IPS DF 6.9 (cell line): ENCODE measurements at regions not wholly inside any gene's neighbourhood (a gene's known extent, or its start where the extent isn't known, plus 50 kb on each side); places are given as distances from the start of the nearest gene placed in this dataset.

Experiments
- DNase-seq: peaks from one replicate; pipeline ENCODE4 v3.0.0-alpha.2; 2013; ENCODE audit warnings: low read depth, low spot score
- H3K27ac ChIP-seq: one replicate; pipeline ENCODE4 v1.5.1; 2013; ENCODE audit warnings: low read length, control low read depth
- H3K27me3 ChIP-seq: 2 replicates; pipeline ENCODE4 v1.6.1; 2013; ENCODE audit warnings: mild to moderate bottlenecking, low read length; ENCODE audit not compliant: control insufficient read depth, insufficient read depth
- H3K36me3 ChIP-seq: 2 replicates; pipeline ENCODE4 v1.6.1; 2013; ENCODE audit warnings: low read length; ENCODE audit not compliant: control insufficient read depth, insufficient read depth
- H3K4me1 ChIP-seq: 2 replicates; pipeline ENCODE4 v1.6.1; 2013; ENCODE audit warnings: low read length; ENCODE audit not compliant: control insufficient read depth, insufficient read depth
- H3K4me3 ChIP-seq: 2 replicates; pipeline ENCODE4 v1.5.1; 2013; ENCODE audit warnings: mild to moderate bottlenecking, low read length
- H3K9me3 ChIP-seq: 2 replicates; pipeline ENCODE4 v1.6.1; 2013; ENCODE audit warnings: low read length, inconsistent platforms; ENCODE audit not compliant: control insufficient read depth, insufficient read depth
- WGBS: extraction: QIAGEN DNeasy Blood & Tissue Kit; methylation state at CpG from one replicate; pipeline ENCODE4 v1.1.7; 2013; ENCODE audit warnings: mixed read lengths, missing lambda C conversion rate; ENCODE audit not compliant: insufficient read length, insufficient coverage; 5-methylcytosine and 5-hydroxymethylcytosine counted together

DNA sequence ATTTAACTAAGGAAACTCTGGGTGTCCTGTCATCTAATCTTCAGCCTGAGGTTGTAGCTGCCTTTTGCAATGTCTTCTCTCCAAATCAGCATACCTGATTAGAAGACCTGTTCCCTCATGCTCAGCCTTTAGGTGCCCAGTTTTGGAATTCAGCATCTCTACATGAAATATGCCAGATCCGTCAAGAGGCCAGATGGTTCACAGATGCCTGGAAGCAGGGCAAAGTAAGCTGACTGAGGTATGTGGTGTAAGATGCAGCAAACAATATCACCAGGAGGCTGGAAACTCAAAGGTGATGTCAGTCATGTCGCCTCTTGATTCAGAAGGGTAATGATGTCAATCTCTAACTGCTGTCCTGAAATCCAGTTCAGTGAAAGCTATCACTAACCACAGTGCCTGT, 324.4 kb downstream of the PRELID2 start:
- H3K27me3 ChIP-seq, result no peaks in the 10 kb centered on the region
- WGBS, result no CpG with 5 or more reads among the region's 2 CpGs
- DNase-seq, result no peak

DNA sequence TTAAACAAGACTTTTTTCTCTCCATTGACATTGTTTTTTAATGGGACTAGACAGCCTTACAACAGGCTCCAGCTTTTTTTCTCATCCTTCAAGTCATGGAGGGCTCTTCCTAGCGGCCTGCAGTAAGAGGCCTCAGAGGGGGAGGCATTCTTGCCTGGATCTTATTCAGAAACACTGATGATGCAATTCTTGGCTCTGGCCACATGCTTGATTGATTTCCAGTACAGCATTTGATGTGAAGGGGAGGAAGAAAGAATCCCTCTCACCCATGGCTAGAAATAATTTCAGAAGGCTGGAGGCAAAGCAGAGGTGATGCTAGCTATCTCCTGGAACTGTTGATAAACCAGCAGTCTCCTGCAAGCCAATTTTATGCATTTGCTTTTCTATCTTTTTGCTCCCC, 324.8 kb downstream of the PRELID2 start:
- WGBS, result no CpG with 5 or more reads among the region's 1 CpG
- Histone ChIP-seq H3K4me3 (no peak overlapping the region), H3K27me3 (no peaks in the 10 kb centered on the region), H3K4me1 (no peaks in the 10 kb centered on the region), H3K36me3 (no peaks in the 10 kb centered on the region), H3K27ac (no peak overlapping the region), H3K9me3 (no peaks in the 10 kb centered on the region)
- DNase-seq, result no peak

More for the DNA sequence above, 324.4 kb downstream of the PRELID2 start:
- Histone ChIP-seq H3K36me3 (no peaks in the 10 kb centered on the region), H3K4me3 (no peak overlapping the region), H3K4me1 (no peaks in the 10 kb centered on the region), H3K27ac (no peak overlapping the region), H3K9me3 (no peaks in the 10 kb centered on the region)

DNA sequence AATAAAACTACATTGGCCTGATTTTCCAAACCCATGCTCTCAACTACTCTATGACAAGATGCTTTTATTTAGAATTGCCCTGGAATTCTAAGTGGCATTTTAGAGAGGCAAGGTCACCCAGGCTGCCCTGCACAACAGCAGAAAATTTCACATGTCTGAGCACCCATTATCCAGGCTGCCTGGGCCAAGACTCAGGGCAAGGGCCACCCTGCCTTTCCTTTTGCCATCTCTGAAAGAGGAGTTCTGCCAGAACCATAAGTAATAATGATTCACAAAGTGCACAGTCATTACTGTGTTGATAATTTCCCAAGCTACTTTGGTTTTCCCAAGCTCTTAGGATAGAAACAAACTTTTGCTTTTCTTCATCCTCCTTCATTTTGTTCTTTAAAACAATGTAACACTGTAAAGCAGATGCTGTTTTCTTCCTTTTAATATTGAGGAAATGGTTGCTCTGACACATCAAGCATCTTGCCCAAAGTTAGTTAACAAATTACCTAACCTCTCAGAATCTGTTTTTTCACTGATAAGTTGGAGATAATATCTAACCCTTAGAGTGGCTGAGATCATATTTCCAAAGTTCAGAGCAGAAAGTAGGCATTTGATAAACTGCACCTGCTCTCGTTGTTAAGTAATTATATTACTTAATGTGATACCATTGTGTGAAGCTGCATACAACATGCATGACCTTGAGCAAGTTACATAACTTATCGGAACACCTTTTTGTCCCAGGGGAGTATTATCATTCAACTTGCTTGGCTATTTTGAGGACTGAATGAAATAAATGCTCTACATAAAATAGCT, 325.6 kb downstream of the PRELID2 start:
- Histone ChIP-seq H3K36me3 (no peaks in the 10 kb centered on the region), H3K27ac (no peak overlapping the region), H3K4me1 (no peaks in the 10 kb centered on the region), H3K27me3 (no peaks in the 10 kb centered on the region), H3K9me3 (no peaks in the 10 kb centered on the region), H3K4me3 (no peak overlapping the region)
- DNase-seq, result no peak
- no CpG with 5 or more reads among the region's 2 CpGs for WGBS

DNA sequence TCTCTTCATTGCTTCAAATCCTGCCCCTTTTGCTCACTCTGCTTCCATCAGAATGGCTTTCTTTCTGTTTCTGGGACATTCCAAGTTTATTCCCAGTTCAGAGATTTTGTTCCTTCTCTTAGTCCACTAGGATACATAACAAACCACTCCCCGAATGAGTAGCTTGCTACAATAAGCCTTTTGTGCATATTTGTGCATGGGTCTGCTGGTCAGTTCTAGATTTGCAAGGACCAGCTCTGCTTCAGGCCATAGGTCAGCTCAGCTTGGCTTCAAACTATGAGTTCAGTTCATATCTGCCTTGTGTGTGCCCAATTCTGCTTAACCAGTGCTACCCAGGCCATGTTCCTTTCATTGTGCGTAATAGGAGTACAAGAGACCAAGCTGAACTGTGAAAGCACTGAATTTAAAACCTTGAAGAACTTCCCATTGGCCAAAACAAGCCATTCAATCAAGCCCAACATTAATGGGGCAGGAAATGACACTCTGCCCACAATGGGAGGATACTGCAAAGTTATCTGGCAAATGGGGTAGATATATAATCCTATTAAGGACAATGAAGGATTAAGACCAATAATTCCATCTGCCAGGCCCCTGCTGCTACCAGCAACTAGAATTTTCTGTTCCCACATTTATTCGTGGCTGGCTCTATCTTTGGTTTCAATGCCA, 328.8 kb downstream of the PRELID2 start:
- Histone ChIP-seq H3K27me3 (no peaks in the 10 kb centered on the region), H3K27ac (no peak overlapping the region), H3K4me1 (no peaks in the 10 kb centered on the region), H3K36me3 (no peaks in the 10 kb centered on the region), H3K9me3 (no peaks in the 10 kb centered on the region), H3K4me3 (no peak overlapping the region)
- no CpG with 5 or more reads among the region's 3 CpGs for WGBS
- no peak for DNase-seq

DNA sequence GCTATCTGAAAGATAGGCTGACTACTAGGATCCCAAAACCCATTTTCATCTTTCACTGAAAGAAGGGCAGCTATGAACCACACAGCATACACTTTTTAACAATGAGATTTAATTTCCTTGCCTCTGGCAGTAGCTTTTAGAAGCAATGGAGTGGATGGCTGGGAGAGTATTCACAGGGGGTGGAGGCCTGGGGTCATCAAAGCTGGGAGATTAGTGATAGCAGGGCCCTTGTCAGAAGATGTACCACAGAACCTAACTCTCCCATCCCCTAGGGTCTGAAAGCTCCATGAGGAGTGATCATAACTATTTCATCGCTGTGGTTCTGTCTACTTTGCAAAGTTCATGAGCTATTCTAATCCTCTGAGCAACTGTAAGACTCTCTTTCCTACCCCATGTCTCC, 332.2 kb downstream of the PRELID2 start:
- no CpG with 5 or more reads among the region's 1 CpG for WGBS
- no peak overlapping the region for H3K27ac ChIP-seq
- no peaks in the 10 kb centered on the region for H3K9me3 ChIP-seq
- H3K36me3 ChIP-seq, result no peaks in the 10 kb centered on the region
- no peaks in the 10 kb centered on the region for H3K27me3 ChIP-seq
- no peak overlapping the region for H3K4me3 ChIP-seq
- 0 out of 2 replicates have a peak, but pooled peaks cover 2% of the 10 kb centered on the region for H3K4me1 ChIP-seq
- DNase-seq, result no peak

DNA sequence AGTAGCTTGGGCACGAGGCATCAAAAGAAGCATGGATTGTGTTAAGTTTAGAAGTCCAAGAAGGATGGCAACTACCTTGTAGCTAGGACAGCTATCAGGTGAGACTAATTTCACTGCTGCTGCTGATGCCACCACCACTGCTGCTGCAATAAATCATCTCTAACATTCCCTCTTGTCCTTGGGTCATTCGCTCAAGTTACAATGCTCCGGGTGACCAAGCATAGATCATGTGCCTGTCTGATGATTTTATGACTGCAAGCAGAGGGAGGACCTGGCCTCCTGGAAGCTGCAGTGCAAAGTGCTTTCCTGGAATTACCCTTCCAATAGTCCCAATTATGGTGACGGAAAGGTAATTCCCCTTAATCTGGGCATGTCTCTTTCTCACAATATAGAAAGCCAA, 334.4 kb downstream of the PRELID2 start:
- WGBS, result no CpG with 5 or more reads among the region's 4 CpGs
- Histone ChIP-seq H3K4me3 (no peak overlapping the region), H3K27ac (no peak overlapping the region), H3K36me3 (no peaks in the 10 kb centered on the region), H3K9me3 (no peaks in the 10 kb centered on the region), H3K27me3 (no peaks in the 10 kb centered on the region), H3K4me1 (0 out of 2 replicates have a peak, but pooled peaks cover 2% of the 10 kb centered on the region)
- no peak for DNase-seq

DNA sequence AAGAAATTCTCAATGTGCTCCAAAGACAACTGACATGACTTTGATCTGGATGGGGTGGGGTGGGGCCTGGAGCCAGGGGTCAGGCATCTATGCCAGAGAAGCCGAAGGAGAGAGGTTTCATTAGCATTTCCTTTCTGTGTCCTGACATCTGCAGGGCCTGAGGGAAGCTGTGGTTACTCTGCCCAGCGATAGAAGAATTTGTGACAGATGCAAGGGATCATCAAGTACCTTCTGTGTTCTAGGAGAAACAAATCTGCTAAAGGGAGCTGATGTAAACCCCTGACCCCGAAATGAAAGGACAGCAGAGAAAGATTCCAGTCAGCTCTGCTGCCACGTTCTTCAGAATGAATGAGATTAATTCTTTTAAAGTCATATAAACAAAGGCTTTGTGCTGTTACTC, 335.7 kb downstream of the PRELID2 start:
- no peak for DNase-seq
- Histone ChIP-seq H3K4me1 (0 out of 2 replicates have a peak, but pooled peaks cover 2% of the 10 kb centered on the region), H3K9me3 (no peaks in the 10 kb centered on the region), H3K36me3 (no peaks in the 10 kb centered on the region), H3K4me3 (no peak overlapping the region), H3K27me3 (no peaks in the 10 kb centered on the region), H3K27ac (no peak overlapping the region)
- WGBS, result no CpG with 5 or more reads among the region's 4 CpGs

DNA sequence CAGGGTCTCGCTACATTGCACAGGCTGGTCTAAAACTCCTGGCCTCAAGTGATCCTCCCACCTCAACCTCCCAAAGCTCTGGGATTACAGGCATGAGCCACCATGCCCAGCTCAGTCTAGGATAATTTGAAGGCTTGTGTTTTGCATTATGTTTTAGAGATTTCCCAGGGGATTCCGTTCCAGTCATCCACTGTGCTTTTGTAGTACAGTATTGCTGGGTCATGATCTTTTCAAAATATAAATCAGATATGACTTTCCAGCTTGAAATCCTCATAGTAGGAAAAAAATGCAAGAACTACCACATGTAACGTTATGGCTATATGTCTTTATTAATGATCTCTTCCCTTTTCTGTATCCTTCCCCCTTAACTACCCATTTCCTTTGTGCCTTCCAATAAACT, 338.1 kb downstream of the PRELID2 start:
- Histone ChIP-seq H3K36me3 (no peaks in the 10 kb centered on the region), H3K9me3 (no peaks in the 10 kb centered on the region), H3K4me3 (no peak overlapping the region), H3K27ac (no peak overlapping the region), H3K27me3 (no peaks in the 10 kb centered on the region), H3K4me1 (0 out of 2 replicates have a peak, but pooled peaks cover 2% of the 10 kb centered on the region)
- DNase-seq, result no peak
- WGBS, result no CpG with 5 or more reads among the region's 3 CpGs

DNA sequence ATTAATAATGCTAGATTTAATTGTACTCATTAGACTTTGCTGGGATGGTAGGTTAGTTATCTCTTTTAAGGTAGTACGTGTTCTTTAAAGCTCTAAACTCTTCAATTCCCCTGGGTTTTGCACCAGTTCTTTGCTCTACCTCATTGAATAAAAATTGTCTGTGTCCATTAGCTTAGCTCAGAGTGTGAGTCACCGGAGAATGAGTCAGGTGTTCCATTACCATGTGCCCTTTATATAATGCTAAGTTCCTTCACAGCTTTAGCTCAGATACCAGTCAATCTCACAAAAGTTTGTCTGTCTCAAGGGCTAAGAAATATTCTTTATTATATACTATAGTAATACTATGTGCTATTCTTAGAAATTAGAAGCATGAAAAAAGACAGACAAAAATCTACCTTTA, 339.4 kb downstream of the PRELID2 start:
- Histone ChIP-seq H3K36me3 (no peaks in the 10 kb centered on the region), H3K9me3 (no peaks in the 10 kb centered on the region), H3K4me1 (0 out of 2 replicates have a peak, but pooled peaks cover 2% of the 10 kb centered on the region), H3K4me3 (no peak overlapping the region), H3K27ac (no peak overlapping the region), H3K27me3 (no peaks in the 10 kb centered on the region)
- WGBS, result no CpG with 5 or more reads among the region's 2 CpGs
- DNase-seq, result no peak

DNA sequence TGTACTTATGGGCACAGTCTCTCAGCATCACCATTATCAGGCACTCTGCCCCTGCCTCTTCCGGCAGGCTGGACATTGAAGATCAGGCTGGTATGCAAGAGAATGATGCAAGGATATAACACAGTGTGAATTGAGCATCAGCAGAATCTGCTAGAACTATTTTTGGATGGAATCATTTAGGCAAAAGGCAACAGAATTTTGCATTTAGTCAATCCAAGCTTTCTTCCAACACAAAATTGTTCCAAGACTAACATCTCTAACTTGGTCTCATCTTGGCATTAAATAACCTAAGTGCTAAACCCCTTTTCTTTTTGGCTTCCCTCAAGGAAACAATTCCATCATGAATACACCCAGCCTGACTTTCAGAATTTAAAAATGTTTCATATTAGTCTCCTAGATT, 339.9 kb downstream of the PRELID2 start:
- Histone ChIP-seq H3K27ac (no peak overlapping the region), H3K9me3 (no peaks in the 10 kb centered on the region), H3K4me1 (0 out of 2 replicates have a peak, but pooled peaks cover 2% of the 10 kb centered on the region), H3K36me3 (no peaks in the 10 kb centered on the region), H3K27me3 (no peaks in the 10 kb centered on the region), H3K4me3 (no peak overlapping the region)
- WGBS, result no CpG with 5 or more reads among the region's 1 CpG
- DNase-seq, result no peak
